ENCODE measurements at regions not wholly inside any gene's neighbourhood (a gene's known extent, or its start where the extent isn't known, plus 50 kb on each side); places are given as distances from the start of the nearest gene placed in this dataset.

DNA sequence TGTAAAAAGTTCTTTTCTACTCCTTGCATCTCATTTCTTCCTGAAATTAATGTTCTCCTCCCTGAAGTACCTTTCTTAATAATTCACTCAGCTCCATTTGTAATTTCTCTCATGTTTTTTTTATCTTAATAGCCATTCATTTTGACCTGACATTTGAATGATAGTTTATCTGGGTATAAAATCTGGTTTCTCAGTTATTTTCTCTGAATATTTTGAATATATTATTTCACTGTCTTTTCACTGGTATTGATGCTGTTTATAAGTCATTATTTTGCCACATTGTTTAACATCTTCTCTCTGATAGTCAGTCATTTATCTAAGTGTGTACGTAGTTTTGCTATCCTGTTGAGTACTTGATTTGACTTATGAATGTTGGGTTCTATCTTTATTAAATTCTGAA, 68.8 kb upstream of the ARHGAP18 start:
- no peak for TF ChIP-seq PPARA (CRISPR knock-in tag; IDR thresholded peaks at IDR 0.05; ENCODE audit: borderline replicate concordance)
- TF ChIP-seq OSR1 (CRISPR knock-in tag; IDR thresholded peaks at IDR 0.05): no peak
- no peak for TF ChIP-seq POU6F1 (CRISPR knock-in tag; IDR thresholded peaks at IDR 0.05; ENCODE audit: borderline replicate concordance, low read depth)
- TF ChIP-seq TCF4 (CRISPR knock-in tag; IDR thresholded peaks at IDR 0.05; ENCODE audit: borderline replicate concordance): no peak
- TF ChIP-seq TSHZ2 (CRISPR knock-in tag; IDR thresholded peaks at IDR 0.05): no peak
- TF ChIP-seq SNAI2 (CRISPR knock-in tag; IDR thresholded peaks at IDR 0.05): no peak
- TF ChIP-seq ZNF565 (CRISPR knock-in tag; conservative IDR thresholded peaks at IDR 0.05; ENCODE audit: low read depth): no peak
- TF ChIP-seq GLIS3 (CRISPR knock-in tag; IDR thresholded peaks at IDR 0.05): no peak
- TF ChIP-seq CREB5 (CRISPR knock-in tag; IDR thresholded peaks at IDR 0.05; ENCODE audit: low read depth): no peak
- TF ChIP-seq ISL1 (CRISPR knock-in tag; IDR thresholded peaks at IDR 0.05): no peak
- no peak for ATAC-seq

DNA sequence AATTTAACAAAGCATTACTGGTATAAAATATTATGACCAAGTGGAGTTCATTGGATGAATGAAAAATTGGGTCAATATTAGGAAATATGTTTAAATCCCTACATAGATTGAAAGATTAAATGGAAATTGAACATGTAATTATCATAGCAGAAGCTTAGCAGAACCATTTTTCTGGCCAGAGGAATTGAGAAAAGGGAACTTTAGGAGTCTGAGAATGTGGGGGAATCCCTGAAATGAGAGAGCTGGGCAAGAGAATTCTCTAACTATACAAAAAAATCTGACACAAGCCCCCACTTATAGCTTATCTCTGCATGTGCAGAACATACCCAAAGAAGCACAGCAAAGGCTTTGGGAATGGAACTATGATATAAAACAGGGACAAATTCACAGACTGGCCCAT, 67.4 kb upstream of the ARHGAP18 start:
- no peak for ATAC-seq
- TF ChIP-seq PPARA (CRISPR knock-in tag; IDR thresholded peaks at IDR 0.05; ENCODE audit: borderline replicate concordance) (no peak), ARNTL (CRISPR knock-in tag; IDR thresholded peaks at IDR 0.05; ENCODE audit: borderline replicate concordance, low read depth) (no peak)
- TF ChIP-seq, protein P1, sequence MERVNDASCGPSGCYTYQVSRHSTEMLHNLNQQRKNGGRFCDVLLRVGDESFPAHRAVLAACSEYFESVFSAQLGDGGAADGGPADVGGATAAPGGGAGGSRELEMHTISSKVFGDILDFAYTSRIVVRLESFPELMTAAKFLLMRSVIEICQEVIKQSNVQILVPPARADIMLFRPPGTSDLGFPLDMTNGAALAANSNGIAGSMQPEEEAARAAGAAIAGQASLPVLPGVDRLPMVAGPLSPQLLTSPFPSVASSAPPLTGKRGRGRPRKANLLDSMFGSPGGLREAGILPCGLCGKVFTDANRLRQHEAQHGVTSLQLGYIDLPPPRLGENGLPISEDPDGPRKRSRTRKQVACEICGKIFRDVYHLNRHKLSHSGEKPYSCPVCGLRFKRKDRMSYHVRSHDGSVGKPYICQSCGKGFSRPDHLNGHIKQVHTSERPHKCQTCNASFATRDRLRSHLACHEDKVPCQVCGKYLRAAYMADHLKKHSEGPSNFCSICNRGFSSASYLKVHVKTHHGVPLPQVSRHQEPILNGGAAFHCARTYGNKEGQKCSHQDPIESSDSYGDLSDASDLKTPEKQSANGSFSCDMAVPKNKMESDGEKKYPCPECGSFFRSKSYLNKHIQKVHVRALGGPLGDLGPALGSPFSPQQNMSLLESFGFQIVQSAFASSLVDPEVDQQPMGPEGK (CRISPR knock-in tag; IDR thresholded peaks at IDR 0.05; ENCODE audit: borderline replicate concordance): no peak

DNA sequence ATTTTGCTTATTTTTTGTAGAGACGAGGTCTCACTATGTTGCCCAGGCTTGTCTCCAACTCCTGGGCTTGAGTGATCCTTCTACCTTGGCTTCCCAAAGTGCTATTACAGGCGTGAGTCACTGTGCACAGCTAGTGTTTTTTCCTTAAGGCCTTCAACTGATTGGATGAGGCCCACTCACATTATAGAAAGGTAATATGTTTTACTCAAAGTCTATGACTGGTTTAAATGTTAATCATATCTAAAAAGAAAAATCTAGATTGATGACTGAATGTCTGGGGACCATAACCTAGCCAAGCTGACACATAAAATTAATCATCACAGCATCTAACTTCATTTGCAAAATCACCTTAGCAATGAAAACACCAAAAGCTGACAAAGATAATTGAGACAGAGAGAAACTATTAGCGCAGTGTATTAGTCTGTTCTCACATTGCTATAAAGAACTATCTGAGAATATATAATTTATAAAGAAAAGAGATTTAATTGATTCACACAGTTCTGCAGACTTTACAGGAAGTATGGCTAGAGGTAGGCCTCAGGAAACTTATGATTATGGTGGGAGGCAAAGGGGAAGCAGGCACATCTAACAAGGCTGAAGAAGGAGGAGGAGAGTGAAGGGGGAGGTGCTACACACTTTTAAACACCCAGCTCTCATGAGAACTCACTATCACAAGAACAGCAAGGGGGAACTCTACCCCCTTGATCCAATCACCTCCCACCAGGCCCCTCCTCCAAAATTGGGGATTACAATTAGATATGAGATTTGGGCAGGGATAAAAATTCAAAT, 66.8 kb upstream of the ARHGAP18 start:
- no peak for ATAC-seq
- TF ChIP-seq, protein P2, sequence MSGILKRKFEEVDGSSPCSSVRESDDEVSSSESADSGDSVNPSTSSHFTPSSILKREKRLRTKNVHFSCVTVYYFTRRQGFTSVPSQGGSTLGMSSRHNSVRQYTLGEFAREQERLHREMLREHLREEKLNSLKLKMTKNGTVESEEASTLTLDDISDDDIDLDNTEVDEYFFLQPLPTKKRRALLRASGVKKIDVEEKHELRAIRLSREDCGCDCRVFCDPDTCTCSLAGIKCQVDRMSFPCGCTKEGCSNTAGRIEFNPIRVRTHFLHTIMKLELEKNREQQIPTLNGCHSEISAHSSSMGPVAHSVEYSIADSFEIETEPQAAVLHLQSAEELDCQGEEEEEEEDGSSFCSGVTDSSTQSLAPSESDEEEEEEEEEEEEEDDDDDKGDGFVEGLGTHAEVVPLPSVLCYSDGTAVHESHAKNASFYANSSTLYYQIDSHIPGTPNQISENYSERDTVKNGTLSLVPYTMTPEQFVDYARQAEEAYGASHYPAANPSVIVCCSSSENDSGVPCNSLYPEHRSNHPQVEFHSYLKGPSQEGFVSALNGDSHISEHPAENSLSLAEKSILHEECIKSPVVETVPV (CRISPR knock-in tag; IDR thresholded peaks at IDR 0.05): no peak
- TF ChIP-seq TSHZ2 (CRISPR knock-in tag; IDR thresholded peaks at IDR 0.05) (no peak), TCF4 (CRISPR knock-in tag; IDR thresholded peaks at IDR 0.05; ENCODE audit: borderline replicate concordance) (no peak), TOX (CRISPR knock-in tag; IDR thresholded peaks at IDR 0.05; ENCODE audit: borderline replicate concordance) (no peak), ESRRG (CRISPR knock-in tag; IDR thresholded peaks at IDR 0.05) (no peak), ISL1 (CRISPR knock-in tag; IDR thresholded peaks at IDR 0.05) (no peak), ZFP3 (CRISPR knock-in tag; IDR thresholded peaks at IDR 0.05) (no peak), RARB (CRISPR knock-in tag; IDR thresholded peaks at IDR 0.05) (no peak), ARNTL (CRISPR knock-in tag; IDR thresholded peaks at IDR 0.05; ENCODE audit: borderline replicate concordance, low read depth) (no peak), ZC3H10 (CRISPR knock-in tag; IDR thresholded peaks at IDR 0.05) (no peak), ZNF565 (CRISPR knock-in tag; conservative IDR thresholded peaks at IDR 0.05; ENCODE audit: low read depth) (no peak), ZNF70 (CRISPR knock-in tag; IDR thresholded peaks at IDR 0.05) (no peak), CREB5 (CRISPR knock-in tag; IDR thresholded peaks at IDR 0.05; ENCODE audit: low read depth) (no peak), OSR1 (CRISPR knock-in tag; IDR thresholded peaks at IDR 0.05) (no peak), SNAI2 (CRISPR knock-in tag; IDR thresholded peaks at IDR 0.05) (no peak), ZNF8 (CRISPR knock-in tag; IDR thresholded peaks at IDR 0.05) (no peak), POU6F1 (CRISPR knock-in tag; IDR thresholded peaks at IDR 0.05; ENCODE audit: borderline replicate concordance, low read depth) (no peak), CSDC2 (CRISPR knock-in tag; IDR thresholded peaks at IDR 0.05) (no peak)
